ENCODE measurements at regions not wholly inside any gene's neighbourhood (a gene's known extent, or its start where the extent isn't known, plus 50 kb on each side); places are given as distances from the start of the nearest gene placed in this dataset.
"Not testable (repeated sequence)": the region's sequence is repeated elsewhere in the genome, so short reads cannot be mapped to it uniquely, and the experiment has no call there.

- Histone ChIP-seq H3K4me2 (no peak overlapping the region), H3K9me3 (no peaks in the 10 kb centered on the region; the same call in 2 of the 3 replicates), H3K4me1 (no peaks in the 10 kb centered on the region), H3K4me3 (no peak overlapping the region), H3K27ac (no peak overlapping the region)
- FAIRE-seq (no peak), ATAC-seq (no peak), DNase-seq (ENCODE audit: low read depth in 1 of 2, low spot score in 1 of 2) (no peak)
- POLR2A ChIA-PET: no interaction called here
- TF ChIP-seq MAZ (IDR thresholded peaks at IDR 0.05; ENCODE audit: borderline replicate concordance, low read depth, low read length) (no peak), BCL3 (IDR thresholded peaks at IDR 0.05) (no peak), PBX3 (IDR thresholded peaks at IDR 0.05) (no peak), RCOR1 (IDR thresholded peaks at IDR 0.05; ENCODE audit: low read depth, low read length) (no peak), GATA3 (IDR thresholded peaks at IDR 0.05; ENCODE audit: borderline replicate concordance) (no peak), PHF8 (IDR thresholded peaks at IDR 0.05; ENCODE audit: borderline replicate concordance, low read depth) (no peak), CBX2 (IDR thresholded peaks at IDR 0.05; ENCODE audit: borderline replicate concordance, low read depth) (no peak)
- WGBS (ENCODE audit: missing lambda C conversion rate): 46% methylated on average over 5 of the region's 5 CpGs
- CTCF ChIA-PET: no interaction called here
Measured at GRCh38 chr9:84517026-84517425, 152.5 kb upstream of the NTRK2 start.

GRCh38 chr9:84519413-84519812, 150.1 kb upstream of the NTRK2 start:
- Histone ChIP-seq H3K9me3 (no peaks in the 10 kb centered on the region; the same call in 2 of the 3 replicates), H3K27ac (no peak overlapping the region), H3K4me3 (no peak overlapping the region), H3K4me1 (no peaks in the 10 kb centered on the region), H3K4me2 (no peak overlapping the region)
- ATAC-seq: no peak
- ChIA-PET CTCF (no interaction called here), POLR2A (no interaction called here)
- DNase-seq (ENCODE audit: low read depth in 1 of 2, low spot score in 1 of 2): no peak
- 5% methylated on average over 5 of the region's 5 CpGs for WGBS (ENCODE audit: missing lambda C conversion rate)
- TF ChIP-seq ZSCAN20 (CRISPR knock-in tag; IDR thresholded peaks at IDR 0.05) (no peak), EHMT2 (IDR thresholded peaks at IDR 0.05; ENCODE audit: low read depth) (no peak), BHLHE40 (IDR thresholded peaks at IDR 0.05; ENCODE audit: low read depth, low read length) (no peak), USF2 (IDR thresholded peaks at IDR 0.05) (no peak), CTCF (IDR thresholded peaks at IDR 0.05) (no peak), TP53 (CRISPR knock-in tag; IDR thresholded peaks at IDR 0.05) (no peak), GATA3 (IDR thresholded peaks at IDR 0.05; ENCODE audit: borderline replicate concordance) (no peak), HOXB5 (CRISPR knock-in tag; IDR thresholded peaks at IDR 0.05) (no peak), RCOR1 (IDR thresholded peaks at IDR 0.05; ENCODE audit: low read depth, low read length) (no peak)
- FAIRE-seq: no peak

- Histone ChIP-seq H3K4me2 (no peak overlapping the region), H3K27ac (no peak overlapping the region), H3K4me3 (no peak overlapping the region), H3K9me3 (no peaks in the 10 kb centered on the region; the same call in 2 of the 3 replicates), H3K4me1 (no peaks in the 10 kb centered on the region)
- no peak for DNase-seq (ENCODE audit: low read depth in 1 of 2, low spot score in 1 of 2)
- 0% methylated on average over 3 of the region's 3 CpGs for WGBS (ENCODE audit: missing lambda C conversion rate)
- no peak for TF ChIP-seq KDM5A (IDR thresholded peaks at IDR 0.05)
- TF ChIP-seq NR3C1 (IDR thresholded peaks at IDR 0.05): no peak
- no peak for TF ChIP-seq ZSCAN20 (CRISPR knock-in tag; IDR thresholded peaks at IDR 0.05)
- no peak for TF ChIP-seq CHD2 (IDR thresholded peaks at IDR 0.05; ENCODE audit: low read length, partially characterized antibody)
- no peak for TF ChIP-seq MAFK (IDR thresholded peaks at IDR 0.05; ENCODE audit: partially characterized antibody)
- TF ChIP-seq ZFP36 (IDR thresholded peaks at IDR 0.05; ENCODE audit: borderline replicate concordance, partially characterized antibody): no peak
- TF ChIP-seq ELK1 (IDR thresholded peaks at IDR 0.05; ENCODE audit: low read depth, low read length): no peak
- TF ChIP-seq JUNB (IDR thresholded peaks at IDR 0.05): no peak
- no peak for TF ChIP-seq KDM1A (IDR thresholded peaks at IDR 0.05; ENCODE audit: low read depth)
- no peak for TF ChIP-seq HDAC2 (IDR thresholded peaks at IDR 0.05)
- TF ChIP-seq HOXB5 (CRISPR knock-in tag; IDR thresholded peaks at IDR 0.05): no peak
- no peak for TF ChIP-seq BCL3 (IDR thresholded peaks at IDR 0.05)
- no peak for TF ChIP-seq RCOR1 (IDR thresholded peaks at IDR 0.05; ENCODE audit: low read depth, low read length)
- TF ChIP-seq TP53 (CRISPR knock-in tag; IDR thresholded peaks at IDR 0.05): no peak
- TF ChIP-seq MAZ (IDR thresholded peaks at IDR 0.05; ENCODE audit: borderline replicate concordance, low read depth, low read length): no peak
- ChIA-PET CTCF (no interaction called here), POLR2A (no interaction called here)
- no peak for FAIRE-seq
- no peak for ATAC-seq
Measured at GRCh38 chr9:84521208-84521607, 148.3 kb upstream of the NTRK2 start.

- DNase-seq (ENCODE audit: low read depth in 1 of 2, low spot score in 1 of 2); CTCF ChIA-PET; H3K4me1 ChIP-seq; FAIRE-seq; ATAC-seq; H3K4me3 ChIP-seq; H3K9me3 ChIP-seq; H3K27ac ChIP-seq; H3K4me2 ChIP-seq; POLR2A ChIA-PET: not testable (repeated sequence)
- 72% methylated on average over 9 of the region's 26 CpGs for WGBS (ENCODE audit: missing lambda C conversion rate)
Measured at GRCh38 chr9:84526211-84526610, 143.3 kb upstream of the NTRK2 start.

Measured in A549 (cell line).